Smooth muscle cell (in vitro differentiated cells): ENCODE measurements at regions not wholly inside any gene's neighbourhood (a gene's known extent, or its start where the extent isn't known, plus 50 kb on each side); places are given as distances from the start of the nearest gene placed in this dataset.

Experiments used
- DNase-seq: peaks from one replicate; lab custom pipeline; 2025; ENCODE audit not compliant: unreplicated experiment; lab: John Stamatoyannopoulos, UW
- H2AFZ ChIP-seq: fragments of 200-600 bp; sonication (generic); 2 replicates; pipeline ENCODE4 v1.6.0; 2016; ENCODE audit warnings: antibody characterized with exemption, low read depth, mild to moderate bottlenecking
- H3F3A ChIP-seq: fragments of 200-600 bp; sonication (generic); 2 replicates; pipeline ENCODE4 v1.6.0; 2017; ENCODE audit warnings: antibody characterized with exemption, low read depth
- H3K27ac ChIP-seq: fragments of 200-600 bp; sonication (generic); 2 replicates; pipeline ENCODE4 v1.5.1; 2016; ENCODE audit warnings: low read depth, mild to moderate bottlenecking
- H3K27me3 ChIP-seq: fragments of 200-600 bp; sonication (generic); 2 replicates; pipeline ENCODE4 v1.6.1; 2016; ENCODE audit warnings: low read depth, mild to moderate bottlenecking
- H3K36me3 ChIP-seq: fragments of 200-600 bp; sonication (generic); 2 replicates; pipeline ENCODE4 v1.5.1; 2016; ENCODE audit warnings: low read depth
- H3K4me1 ChIP-seq: fragments of 200-600 bp; sonication (generic); 2 replicates; pipeline ENCODE4 v1.5.1; 2016; ENCODE audit warnings: low read depth
- H3K4me2 ChIP-seq: fragments of 200-600 bp; sonication (generic); 2 replicates; pipeline ENCODE4 v1.6.0; 2016; ENCODE audit warnings: mild to moderate bottlenecking
- H3K4me3 ChIP-seq: fragments of 200-600 bp; sonication (generic); 2 replicates; pipeline ENCODE4 v1.5.1; 2016; ENCODE audit warnings: mild to moderate bottlenecking
- H3K79me2 ChIP-seq: fragments of 200-600 bp; sonication (generic); 2 replicates; pipeline ENCODE4 v1.6.0; 2016; ENCODE audit warnings: low read depth, mild to moderate bottlenecking
- H3K9ac ChIP-seq: fragments of 200-600 bp; sonication (generic); 2 replicates; pipeline ENCODE4 v1.6.0; 2016; ENCODE audit warnings: low read depth
- H3K9me3 ChIP-seq: fragments of 200-600 bp; sonication (generic); replicated peaks from 2 replicates; pipeline ENCODE4 v1.5.1; 2016; ENCODE audit warnings: low read depth
- H4K20me1 ChIP-seq: fragments of 200-600 bp; sonication (generic); 2 replicates; pipeline ENCODE4 v1.6.0; 2016; ENCODE audit warnings: low read depth
- WGBS: methylation state at CpG from one replicate; pipeline ENCODE4 v1.1.7; 2016; ENCODE audit warnings: low lambda C conversion rate; 5-methylcytosine and 5-hydroxymethylcytosine counted together
- TF ChIP-seq, protein P1 (sequence below): fragments of 200-600 bp; sonication (generic); IDR thresholded peaks from 2 replicates; pipeline ENCODE4 v1.5.1; 2017; ENCODE audit warnings: borderline replicate concordance, mild to moderate bottlenecking, antibody characterized with exemption; ENCODE audit not compliant: insufficient read depth, poor library complexity, severe bottlenecking

DNA sequence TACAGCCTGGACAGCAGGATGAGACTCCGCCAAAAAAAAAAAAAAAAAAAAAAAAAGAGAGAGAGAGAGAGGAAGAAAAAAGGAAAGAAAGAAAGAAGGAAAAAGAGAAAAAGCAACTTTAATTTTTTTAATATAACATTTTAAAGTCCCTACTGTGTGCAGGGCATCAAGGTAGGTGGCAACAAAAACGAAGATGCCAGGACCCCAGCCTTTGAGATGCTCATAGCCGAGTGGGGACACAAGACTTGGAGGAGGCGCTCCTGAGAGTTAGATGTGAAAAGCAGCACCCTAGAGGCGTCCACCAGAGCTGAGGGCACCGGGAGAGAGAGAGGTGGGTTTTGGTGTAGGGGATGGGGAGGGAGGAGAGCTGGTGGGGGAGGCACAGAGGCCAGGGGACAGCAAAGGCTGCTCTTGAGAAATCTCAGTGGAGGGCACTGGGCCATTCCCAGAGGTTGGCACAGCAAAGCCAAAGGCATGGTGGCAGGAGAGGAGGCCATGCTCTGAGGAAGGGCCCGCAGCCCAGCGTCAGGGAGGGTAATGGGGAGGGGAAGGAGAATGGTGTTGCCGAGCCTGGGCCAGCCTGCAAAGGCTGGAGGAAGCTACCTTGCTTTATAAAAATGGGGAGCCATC is 135.6 kb downstream of the C9orf50 start:
- no peak for DNase-seq
- Histone ChIP-seq H3K4me2 (no peak overlapping the region), H3K4me3 (no peak overlapping the region), H3K27me3 (no peaks in the 10 kb centered on the region), H4K20me1 (no peaks in the 10 kb centered on the region), H3K36me3 (no peaks in the 10 kb centered on the region), H3K9ac (peak overlapping the region; percentile 37), H3F3A (peaks cover 65% of the 10 kb centered on the region), H3K79me2 (peaks cover 18% of the 10 kb centered on the region), H3K4me1 (peaks cover 64% of the 10 kb centered on the region), H3K9me3 (no peaks in the 10 kb centered on the region), H3K27ac (peak overlapping the region; percentile 100), H2AFZ (no peak overlapping the region)
- 79% methylated on average over 9 of the region's 9 CpGs for WGBS
- TF ChIP-seq, protein P1, sequence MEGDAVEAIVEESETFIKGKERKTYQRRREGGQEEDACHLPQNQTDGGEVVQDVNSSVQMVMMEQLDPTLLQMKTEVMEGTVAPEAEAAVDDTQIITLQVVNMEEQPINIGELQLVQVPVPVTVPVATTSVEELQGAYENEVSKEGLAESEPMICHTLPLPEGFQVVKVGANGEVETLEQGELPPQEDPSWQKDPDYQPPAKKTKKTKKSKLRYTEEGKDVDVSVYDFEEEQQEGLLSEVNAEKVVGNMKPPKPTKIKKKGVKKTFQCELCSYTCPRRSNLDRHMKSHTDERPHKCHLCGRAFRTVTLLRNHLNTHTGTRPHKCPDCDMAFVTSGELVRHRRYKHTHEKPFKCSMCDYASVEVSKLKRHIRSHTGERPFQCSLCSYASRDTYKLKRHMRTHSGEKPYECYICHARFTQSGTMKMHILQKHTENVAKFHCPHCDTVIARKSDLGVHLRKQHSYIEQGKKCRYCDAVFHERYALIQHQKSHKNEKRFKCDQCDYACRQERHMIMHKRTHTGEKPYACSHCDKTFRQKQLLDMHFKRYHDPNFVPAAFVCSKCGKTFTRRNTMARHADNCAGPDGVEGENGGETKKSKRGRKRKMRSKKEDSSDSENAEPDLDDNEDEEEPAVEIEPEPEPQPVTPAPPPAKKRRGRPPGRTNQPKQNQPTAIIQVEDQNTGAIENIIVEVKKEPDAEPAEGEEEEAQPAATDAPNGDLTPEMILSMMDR, result no peak

DNA sequence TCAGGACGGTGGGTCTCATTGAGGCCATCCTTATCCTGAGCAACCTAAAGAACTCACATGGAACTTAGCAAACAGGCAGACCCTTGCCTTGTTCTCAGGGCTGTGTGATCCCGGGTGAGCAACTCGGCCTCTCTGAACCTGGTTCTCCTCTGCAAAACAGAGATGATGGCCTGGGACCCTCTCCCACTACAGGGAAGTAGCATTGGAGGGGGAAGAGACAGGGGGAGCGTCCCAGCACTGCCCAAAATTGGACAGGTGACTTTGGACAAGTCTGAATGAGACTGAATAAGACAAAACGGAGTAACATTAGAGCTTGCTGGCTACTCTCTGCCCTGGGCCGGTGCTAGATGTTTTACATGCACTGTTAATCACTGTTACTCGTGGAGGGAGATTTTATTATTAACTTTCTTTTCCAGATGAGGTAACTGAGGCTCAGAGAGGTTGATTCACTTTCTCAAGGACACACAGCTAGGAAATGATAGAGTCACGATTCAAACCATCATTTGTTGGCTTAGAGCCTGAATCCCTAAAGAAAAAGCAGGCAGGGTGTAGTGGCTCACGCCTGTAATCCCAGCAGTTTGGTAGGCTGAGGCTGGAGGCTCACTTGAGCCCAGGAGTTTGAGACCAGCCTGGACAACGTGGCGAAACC is 136.4 kb downstream of the C9orf50 start:
- 91% methylated on average over 11 of the region's 11 CpGs for WGBS
- TF ChIP-seq, protein P1, result no peak
- H3K27ac ChIP-seq, result peak overlapping the region; percentile 100
- no peak overlapping the region for H3K4me3 ChIP-seq
- no peak for DNase-seq
- no peak overlapping the region for H2AFZ ChIP-seq
- peak overlapping the region; percentile 96 for H3K9ac ChIP-seq
- H3K4me2 ChIP-seq, result peak overlapping the region; percentile 97
- H3K4me1 ChIP-seq, result peaks cover 57% of the 10 kb centered on the region
- peaks cover 10% of the 10 kb centered on the region for H3K79me2 ChIP-seq
- no peaks in the 10 kb centered on the region for H3K27me3 ChIP-seq
- H3F3A ChIP-seq, result peaks cover 72% of the 10 kb centered on the region
- no peaks in the 10 kb centered on the region for H4K20me1 ChIP-seq
- no peaks in the 10 kb centered on the region for H3K9me3 ChIP-seq
- no peaks in the 10 kb centered on the region for H3K36me3 ChIP-seq

DNA sequence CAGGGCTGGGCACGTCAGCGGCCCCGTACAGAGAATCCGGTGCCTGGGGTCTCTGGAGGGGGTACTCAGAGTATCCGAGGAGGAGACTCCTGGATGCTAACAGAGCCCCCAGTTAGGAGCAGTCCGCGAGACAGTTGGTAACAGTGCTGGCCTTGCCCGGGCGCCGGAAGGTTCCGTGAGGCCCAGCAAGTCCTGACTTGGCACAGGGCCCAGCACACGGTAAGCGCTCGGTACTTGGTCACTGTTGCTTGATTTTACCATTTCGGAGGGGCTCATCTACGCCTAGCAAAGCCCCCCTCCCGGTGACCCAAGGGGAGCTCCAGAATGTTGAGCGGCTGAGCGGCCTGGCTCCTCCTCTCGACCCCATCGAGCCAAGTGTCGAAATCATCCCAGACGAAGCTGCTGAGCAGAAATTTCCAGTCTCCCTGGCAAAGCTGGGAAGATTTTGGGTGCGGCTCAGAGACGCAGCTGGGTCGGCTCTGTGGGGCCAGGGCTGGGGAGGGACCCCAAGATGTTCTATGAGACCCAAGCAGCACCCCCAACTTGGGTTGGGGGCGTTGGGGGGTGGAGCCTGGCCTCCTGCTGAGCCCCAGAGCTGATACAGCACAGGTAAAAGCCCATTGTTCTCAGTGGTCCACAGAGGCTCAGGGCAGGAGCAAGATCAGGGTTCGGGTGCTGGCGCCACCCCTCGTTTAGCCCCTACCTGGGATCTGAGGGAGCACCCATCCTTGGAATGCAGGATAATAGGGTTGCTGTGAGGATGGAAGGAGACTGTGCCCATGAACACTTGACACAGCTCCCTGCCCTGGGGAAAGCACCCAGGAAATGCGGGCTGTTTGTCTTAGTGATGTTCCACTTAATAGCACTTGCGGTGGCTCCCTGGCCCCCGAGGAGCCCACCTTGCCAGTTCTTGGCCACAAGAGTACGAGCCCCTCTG is 137.2 kb downstream of the C9orf50 start:
- H3F3A ChIP-seq, result peaks cover 68% of the 10 kb centered on the region
- H3K4me2 ChIP-seq, result peak overlapping the region; percentile 97
- H2AFZ ChIP-seq, result no peak overlapping the region
- H4K20me1 ChIP-seq, result no peaks in the 10 kb centered on the region
- H3K4me1 ChIP-seq, result peaks cover 49% of the 10 kb centered on the region
- peak overlapping the region; percentile 100 for H3K27ac ChIP-seq
- no peaks in the 10 kb centered on the region for H3K36me3 ChIP-seq
- H3K9me3 ChIP-seq, result no peaks in the 10 kb centered on the region
- no peaks in the 10 kb centered on the region for H3K27me3 ChIP-seq
- H3K4me3 ChIP-seq, result peak overlapping the region; percentile 54
- TF ChIP-seq, protein P1, result no peak
- peak; percentile 63 for DNase-seq
- 17% methylated on average over 34 of the region's 34 CpGs for WGBS
- H3K9ac ChIP-seq, result peak overlapping the region; percentile 96
- H3K79me2 ChIP-seq, result peaks cover 8% of the 10 kb centered on the region
